Kidney epithelial cell (primary cell): ENCODE measurements at regions not wholly inside any gene's neighbourhood (a gene's known extent, or its start where the extent isn't known, plus 50 kb on each side); places are given as distances from the start of the nearest gene placed in this dataset.

Experiments used
- DNase-seq: peaks from one replicate; pipeline ENCODE4 v3.0.0-alpha.2; 2010; ENCODE audit warnings: low read depth
- H3K27me3 ChIP-seq: 2 replicates; pipeline ENCODE4 v1.6.0; 2011; ENCODE audit warnings: low read length; ENCODE audit not compliant: control insufficient read depth, insufficient read depth
- H3K36me3 ChIP-seq: 2 replicates; pipeline ENCODE4 v1.5.1; 2011; ENCODE audit warnings: low read length; ENCODE audit not compliant: control insufficient read depth, insufficient read depth
- H3K4me3 ChIP-seq: 2 replicates; pipeline ENCODE4 v1.5.1; 2011; ENCODE audit warnings: low read depth, mild to moderate bottlenecking, control low read depth, low read length
- CTCF ChIP-seq: IDR thresholded peaks from 2 replicates; pipeline ENCODE4 v1.5.1; 2011; ENCODE audit warnings: mild to moderate bottlenecking, moderate library complexity, low read length, control low read depth, inconsistent platforms; ENCODE audit not compliant: insufficient read depth, poor library complexity, severe bottlenecking

DNA sequence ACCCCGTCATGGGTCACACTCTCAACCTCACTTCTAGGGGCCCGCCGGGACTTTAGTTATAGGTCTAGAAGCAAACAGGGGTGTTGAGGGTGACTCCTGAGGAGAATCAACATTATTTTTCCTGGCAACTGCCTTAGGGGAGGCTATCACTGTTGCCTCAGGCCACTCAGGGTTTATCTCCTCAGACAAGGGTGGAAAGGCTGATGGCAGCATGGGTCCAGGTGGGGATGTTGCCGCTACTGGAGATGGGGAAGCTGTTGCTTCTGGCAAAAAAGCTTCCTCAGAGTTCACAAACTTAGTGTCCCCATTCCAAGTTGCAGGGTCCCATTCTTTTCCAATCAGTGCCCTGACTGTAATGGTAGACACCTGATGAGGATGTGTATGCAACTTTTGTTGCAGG is 467.4 kb upstream of the RGS6 start:
- Histone ChIP-seq H3K4me3 (no peak overlapping the region), H3K36me3 (no peaks in the 10 kb centered on the region), H3K27me3 (no peaks in the 10 kb centered on the region)
- no peak for DNase-seq
- TF ChIP-seq CTCF: no peak

DNA sequence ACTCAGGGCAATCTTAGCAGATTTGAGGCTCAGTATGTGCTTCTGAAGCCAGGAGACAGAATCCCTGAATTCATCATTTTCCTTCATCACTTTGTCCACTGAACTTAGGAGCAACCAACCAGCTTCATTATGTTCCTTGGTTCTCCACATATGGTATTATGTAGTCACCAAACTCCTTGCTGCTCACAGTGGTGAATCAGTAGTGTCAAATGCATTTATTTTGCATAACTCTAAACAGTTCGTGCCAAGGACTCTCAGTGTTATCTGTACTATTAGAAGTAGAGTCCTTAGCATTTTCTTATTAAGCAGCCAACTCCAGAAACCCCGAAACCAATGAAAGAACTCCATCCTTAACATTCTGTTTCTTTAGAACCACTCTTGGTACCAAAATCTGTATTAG is 466.9 kb upstream of the RGS6 start:
- TF ChIP-seq CTCF: no peak
- Histone ChIP-seq H3K36me3 (no peaks in the 10 kb centered on the region), H3K27me3 (no peaks in the 10 kb centered on the region), H3K4me3 (no peak overlapping the region)
- no peak for DNase-seq

DNA sequence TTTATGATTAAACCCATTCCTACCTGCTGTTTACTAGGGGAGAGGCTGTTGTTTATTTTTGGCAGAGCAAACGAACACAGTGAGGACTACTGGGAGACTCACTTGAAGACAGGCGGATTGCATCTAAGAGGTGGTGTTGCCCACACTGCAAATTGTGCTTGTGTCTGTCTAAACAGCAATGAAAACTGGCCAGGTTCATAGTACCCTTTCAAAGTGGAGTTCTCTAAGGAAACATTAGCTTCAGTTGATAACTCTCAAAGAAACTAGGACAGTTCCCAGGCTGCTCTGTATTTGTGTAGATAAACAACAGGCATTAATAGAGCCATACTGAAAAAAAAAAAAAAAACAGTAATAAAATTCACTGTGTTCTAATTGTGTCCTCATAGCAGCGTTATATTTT is 466.0 kb upstream of the RGS6 start:
- Histone ChIP-seq H3K27me3 (no peaks in the 10 kb centered on the region), H3K36me3 (no peaks in the 10 kb centered on the region), H3K4me3 (no peak overlapping the region)
- DNase-seq: no peak
- TF ChIP-seq CTCF: no peak

- no peak for TF ChIP-seq CTCF
- Histone ChIP-seq H3K36me3 (no peaks in the 10 kb centered on the region), H3K27me3 (no peaks in the 10 kb centered on the region), H3K4me3 (no peak overlapping the region)
- DNase-seq: no peak
Measured at GRCh38 chr14:71466946-71467345, 465.3 kb upstream of the RGS6 start.

- Histone ChIP-seq H3K36me3 (no peaks in the 10 kb centered on the region), H3K27me3 (no peaks in the 10 kb centered on the region), H3K4me3 (no peak overlapping the region)
- no peak for DNase-seq
- TF ChIP-seq CTCF: no peak
Measured at GRCh38 chr14:71467361-71467811, 464.8 kb upstream of the RGS6 start.

DNA sequence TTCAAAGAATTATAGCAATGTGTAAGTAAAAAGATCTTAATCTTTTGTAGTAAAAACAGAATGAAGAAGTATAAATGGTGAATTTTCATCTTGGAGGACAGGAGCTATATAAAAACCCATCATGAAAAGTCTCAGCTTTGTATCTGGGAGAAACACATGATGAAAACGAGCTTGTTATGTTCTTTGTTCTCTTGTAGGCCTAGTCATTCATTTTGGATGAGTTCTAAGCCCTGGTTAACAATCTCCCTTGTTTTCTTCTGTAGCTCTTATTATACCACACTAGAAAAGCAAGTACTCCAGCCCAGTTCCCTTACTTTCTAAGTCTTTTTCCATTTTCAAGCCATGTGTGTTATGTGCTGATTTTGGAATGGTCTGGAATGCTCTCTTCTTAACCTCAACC is 463.5 kb upstream of the RGS6 start:
- no peaks in the 10 kb centered on the region for H3K27me3 ChIP-seq

More for the DNA sequence above, 463.5 kb upstream of the RGS6 start:
- TF ChIP-seq CTCF: no peak
- no peak for DNase-seq
- Histone ChIP-seq H3K36me3 (no peaks in the 10 kb centered on the region), H3K4me3 (no peak overlapping the region)
